ENCODE measurements at regions not wholly inside any gene's neighbourhood (a gene's known extent, or its start where the extent isn't known, plus 50 kb on each side); places are given as distances from the start of the nearest gene placed in this dataset.

- Mint-ChIP-seq H3K4me3 (no peak overlapping the region), H3K4me1 (peaks cover 23% of the 10 kb centered on the region), H3K27ac (peak overlapping the region; percentile 5), H3K27me3 (no peaks in the 10 kb centered on the region), H3K9me3 (no peaks in the 10 kb centered on the region), H3K36me3 (no peaks in the 10 kb centered on the region)
- peak; percentile 35 for DNase-seq
- CTCF ChIA-PET: interaction anchor here (1.4 kb wide), 1 partner anchor 11 kb away, joined by 3 read pairs; no protein-coding TSS in a partner anchor
Measured at GRCh38 chr7:96484091-96484490, 162.2 kb upstream of the SLC25A13 start.

GRCh38 chr7:96481796-96482195 lies 159.9 kb upstream of the SLC25A13 start:
- H3K27ac Mint-ChIP-seq: no peak overlapping the region
- peaks cover 2% of the 10 kb centered on the region for H3K36me3 Mint-ChIP-seq
- CTCF ChIA-PET: no interaction called here
- no peaks in the 10 kb centered on the region for H3K9me3 Mint-ChIP-seq
- DNase-seq: no peak
- no peaks in the 10 kb centered on the region for H3K27me3 Mint-ChIP-seq
- H3K4me3 Mint-ChIP-seq: no peak overlapping the region
- H3K4me1 Mint-ChIP-seq: peaks cover 31% of the 10 kb centered on the region

GRCh38 chr7:96479015-96479645 lies 157.2 kb upstream of the SLC25A13 start:
- Mint-ChIP-seq H3K27me3 (peaks cover 8% of the 10 kb centered on the region), H3K36me3 (peaks cover 7% of the 10 kb centered on the region), H3K4me3 (peak overlapping the region; percentile 19), H3K27ac (peak overlapping the region; percentile 89), H3K9me3 (no peaks in the 10 kb centered on the region), H3K4me1 (peaks cover 24% of the 10 kb centered on the region)
- CTCF ChIA-PET: interaction anchor here (0.6 to 1.4 kb wide), 3 partner anchors 9 to 1278 kb away, joined by 3 to 4 read pairs (median 3); no protein-coding TSS in a partner anchor
- DNase-seq: peak; percentile 30

GRCh38 chr7:96471606-96472005 lies 149.7 kb upstream of the SLC25A13 start:
- CTCF ChIA-PET: no interaction called here

GRCh38 chr7:96452146-96452545 lies 130.2 kb upstream of the SLC25A13 start:
- H3K4me1 Mint-ChIP-seq: no peaks in the 10 kb centered on the region
- no peak overlapping the region for H3K4me3 Mint-ChIP-seq
- no peaks in the 10 kb centered on the region for H3K36me3 Mint-ChIP-seq
- no peaks in the 10 kb centered on the region for H3K9me3 Mint-ChIP-seq
- DNase-seq: no peak
- CTCF ChIA-PET: interaction anchor here (0.6 kb wide), 1 partner anchor 16 kb away, joined by 3 read pairs; no protein-coding TSS in a partner anchor
- H3K27ac Mint-ChIP-seq: no peak overlapping the region
- peaks cover 4% of the 10 kb centered on the region for H3K27me3 Mint-ChIP-seq

More at GRCh38 chr7:96471606-96472005, 149.7 kb upstream of the SLC25A13 start:
- DNase-seq: no peak
- H3K36me3 Mint-ChIP-seq: peaks cover 11% of the 10 kb centered on the region
- H3K4me1 Mint-ChIP-seq: peaks cover 27% of the 10 kb centered on the region
- H3K9me3 Mint-ChIP-seq: peaks cover 2% of the 10 kb centered on the region
- H3K27me3 Mint-ChIP-seq: peaks cover 15% of the 10 kb centered on the region
- H3K27ac Mint-ChIP-seq: peak overlapping the region; percentile 91
- peak overlapping the region; percentile 57 for H3K4me3 Mint-ChIP-seq

- no peak for DNase-seq
- Mint-ChIP-seq H3K36me3 (no peaks in the 10 kb centered on the region), H3K4me3 (no peak overlapping the region), H3K4me1 (no peaks in the 10 kb centered on the region), H3K27ac (no peak overlapping the region), H3K27me3 (peaks cover 8% of the 10 kb centered on the region), H3K9me3 (no peaks in the 10 kb centered on the region)
- CTCF ChIA-PET: no interaction called here
Measured at GRCh38 chr7:96449094-96449493, 127.2 kb upstream of the SLC25A13 start.

- H3K27me3 Mint-ChIP-seq: peaks cover 8% of the 10 kb centered on the region
- CTCF ChIA-PET: no interaction called here
- no peak overlapping the region for H3K27ac Mint-ChIP-seq
- H3K4me1 Mint-ChIP-seq: no peaks in the 10 kb centered on the region
- H3K36me3 Mint-ChIP-seq: no peaks in the 10 kb centered on the region
- H3K4me3 Mint-ChIP-seq: no peak overlapping the region
- no peaks in the 10 kb centered on the region for H3K9me3 Mint-ChIP-seq
- DNase-seq: no peak
Measured at GRCh38 chr7:96447109-96447645, 125.3 kb upstream of the SLC25A13 start.

- DNase-seq: no peak
- CTCF ChIA-PET: interaction anchor here (0.8 kb wide), 1 partner anchor 27 kb away, joined by 3 read pairs; no protein-coding TSS in a partner anchor
- Mint-ChIP-seq H3K4me3 (no peak overlapping the region), H3K4me1 (no peaks in the 10 kb centered on the region), H3K9me3 (no peaks in the 10 kb centered on the region), H3K27ac (no peak overlapping the region), H3K27me3 (peaks cover under 1% of the 10 kb centered on the region), H3K36me3 (no peaks in the 10 kb centered on the region)
Measured at GRCh38 chr7:96441436-96442084, 119.7 kb upstream of the SLC25A13 start.

GRCh38 chr7:96440328-96440727 lies 118.4 kb upstream of the SLC25A13 start:
- no peaks in the 10 kb centered on the region for H3K36me3 Mint-ChIP-seq
- CTCF ChIA-PET: no interaction called here
- no peaks in the 10 kb centered on the region for H3K4me1 Mint-ChIP-seq
- H3K27me3 Mint-ChIP-seq: no peaks in the 10 kb centered on the region
- H3K4me3 Mint-ChIP-seq: no peak overlapping the region
- no peaks in the 10 kb centered on the region for H3K9me3 Mint-ChIP-seq
- DNase-seq: no peak
- H3K27ac Mint-ChIP-seq: no peak overlapping the region

GRCh38 chr7:96436880-96437279 lies 115.0 kb upstream of the SLC25A13 start:
- H3K9me3 Mint-ChIP-seq: no peaks in the 10 kb centered on the region
- no peak overlapping the region for H3K4me3 Mint-ChIP-seq
- DNase-seq: no peak
- CTCF ChIA-PET: interaction anchor here (0.6 kb wide), 1 partner anchor 96 kb away, joined by 4 read pairs; no protein-coding TSS in a partner anchor
- H3K27me3 Mint-ChIP-seq: no peaks in the 10 kb centered on the region
- no peaks in the 10 kb centered on the region for H3K4me1 Mint-ChIP-seq
- no peaks in the 10 kb centered on the region for H3K36me3 Mint-ChIP-seq
- no peak overlapping the region for H3K27ac Mint-ChIP-seq

- Mint-ChIP-seq H3K27ac (no peak overlapping the region), H3K27me3 (peaks cover 8% of the 10 kb centered on the region), H3K4me3 (no peak overlapping the region), H3K36me3 (no peaks in the 10 kb centered on the region), H3K9me3 (no peaks in the 10 kb centered on the region), H3K4me1 (peaks cover 15% of the 10 kb centered on the region)
- CTCF ChIA-PET: no interaction called here
- DNase-seq: peak; percentile 25
Measured at GRCh38 chr7:96430356-96430755, 108.5 kb upstream of the SLC25A13 start.

GRCh38 chr7:96427143-96427542 lies 105.2 kb upstream of the SLC25A13 start:
- Mint-ChIP-seq H3K9me3 (no peaks in the 10 kb centered on the region), H3K36me3 (no peaks in the 10 kb centered on the region), H3K4me3 (no peak overlapping the region), H3K27me3 (peaks cover 8% of the 10 kb centered on the region), H3K4me1 (peaks cover 15% of the 10 kb centered on the region), H3K27ac (no peak overlapping the region)
- CTCF ChIA-PET: no interaction called here
- DNase-seq: no peak

- no peak for DNase-seq
- no peak overlapping the region for H3K27ac Mint-ChIP-seq
- H3K4me3 Mint-ChIP-seq: no peak overlapping the region
- H3K9me3 Mint-ChIP-seq: no peaks in the 10 kb centered on the region
- CTCF ChIA-PET: no interaction called here
- H3K36me3 Mint-ChIP-seq: no peaks in the 10 kb centered on the region
- peaks cover 15% of the 10 kb centered on the region for H3K4me1 Mint-ChIP-seq
- H3K27me3 Mint-ChIP-seq: peaks cover 8% of the 10 kb centered on the region
Measured at GRCh38 chr7:96426685-96427084, 104.8 kb upstream of the SLC25A13 start.

- Mint-ChIP-seq H3K27me3 (peaks cover 8% of the 10 kb centered on the region), H3K27ac (no peak overlapping the region), H3K9me3 (no peaks in the 10 kb centered on the region), H3K4me3 (no peak overlapping the region), H3K36me3 (no peaks in the 10 kb centered on the region), H3K4me1 (peaks cover 15% of the 10 kb centered on the region)
- CTCF ChIA-PET: no interaction called here
- no peak for DNase-seq
Measured at GRCh38 chr7:96426027-96426426, 104.1 kb upstream of the SLC25A13 start.

- peaks cover 18% of the 10 kb centered on the region for H3K27me3 Mint-ChIP-seq
- H3K4me1 Mint-ChIP-seq: peaks cover under 1% of the 10 kb centered on the region
- H3K36me3 Mint-ChIP-seq: no peaks in the 10 kb centered on the region
- H3K9me3 Mint-ChIP-seq: no peaks in the 10 kb centered on the region
- no peak overlapping the region for H3K27ac Mint-ChIP-seq
- no peak overlapping the region for H3K4me3 Mint-ChIP-seq
- no peak for DNase-seq
- CTCF ChIA-PET: no interaction called here
Measured at GRCh38 chr7:96424411-96424810, 102.5 kb upstream of the SLC25A13 start.
